ENCODE measurements at regions not wholly inside any gene's neighbourhood (a gene's known extent, or its start where the extent isn't known, plus 50 kb on each side); places are given as distances from the start of the nearest gene placed in this dataset.

DNA sequence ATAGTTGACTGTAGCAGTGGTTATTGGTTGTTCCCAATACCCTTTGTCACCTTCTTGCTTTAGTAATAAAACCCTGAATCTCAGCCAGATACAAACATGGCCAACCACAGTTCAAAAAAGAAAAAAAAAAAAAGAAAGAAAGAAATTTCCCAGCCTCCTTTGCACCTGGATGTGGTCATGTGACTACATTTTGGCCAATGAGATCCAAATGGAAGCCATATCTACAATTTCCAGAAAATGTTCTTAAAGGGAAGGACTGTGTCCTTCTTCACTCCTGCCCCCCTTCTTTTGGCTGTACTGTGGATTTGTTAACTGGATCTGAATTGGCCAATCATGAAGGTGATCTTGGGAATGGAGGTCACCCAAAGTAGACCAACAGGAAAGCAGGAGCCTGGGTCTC, 141.9 kb downstream of the SOX9 start:
- no peak for DNase-seq

GRCh38 chr17:72264682-72265405, 144.0 kb downstream of the SOX9 start:
- DNase-seq = no peak

- no peak for DNase-seq
Observed at GRCh38 chr17:72266112-72266775, 145.4 kb downstream of the SOX9 start.

- no peak for DNase-seq
Observed at GRCh38 chr17:72267601-72268000, 146.8 kb downstream of the SOX9 start.

GRCh38 chr17:72268431-72268830, 147.6 kb downstream of the SOX9 start:
- DNase-seq = no peak

- no peak for DNase-seq
Observed at GRCh38 chr17:72270273-72270924, 149.6 kb downstream of the SOX9 start.

DNA sequence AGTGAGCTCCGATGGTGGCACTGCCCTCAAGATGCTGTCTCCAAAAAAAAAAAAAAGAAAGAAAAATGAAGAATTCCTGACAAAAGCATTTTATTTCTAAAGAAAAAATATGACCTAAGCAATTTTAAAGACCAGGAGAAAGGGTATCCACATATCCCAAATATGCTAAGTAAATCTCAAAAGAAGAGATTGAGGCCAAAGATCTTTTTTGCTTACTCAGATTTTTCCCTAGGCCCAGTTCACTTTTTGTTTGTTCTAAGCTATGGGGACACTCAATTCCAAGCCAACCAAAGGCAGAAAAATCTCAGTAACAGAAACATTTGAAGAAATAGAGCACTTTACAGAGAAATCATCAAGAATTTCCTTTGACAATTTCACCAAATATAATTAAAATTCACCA, 150.8 kb downstream of the SOX9 start:
- DNase-seq = no peak

- no peak for DNase-seq
Observed at GRCh38 chr17:72273289-72274056, 152.7 kb downstream of the SOX9 start.

DNA sequence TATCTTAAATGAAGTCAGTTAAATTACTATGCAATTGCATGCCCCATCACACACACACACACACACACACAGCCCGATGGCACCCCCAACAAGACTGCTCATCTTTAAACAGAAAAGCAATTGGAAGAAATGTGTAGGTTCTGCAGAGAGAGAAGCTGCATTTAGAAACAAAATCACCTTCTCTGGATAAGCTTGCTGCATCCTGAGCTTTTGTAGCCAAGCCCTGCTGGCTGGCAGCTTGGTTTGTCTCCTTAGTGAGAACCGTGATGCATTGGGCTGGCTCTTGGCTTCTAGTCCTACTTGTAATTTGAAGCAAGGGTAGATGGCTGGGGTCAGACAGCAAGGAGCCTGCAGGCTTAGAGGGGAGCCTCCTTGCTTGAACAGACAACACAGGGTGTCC, 153.8 kb downstream of the SOX9 start:
- no peak for DNase-seq

DNA sequence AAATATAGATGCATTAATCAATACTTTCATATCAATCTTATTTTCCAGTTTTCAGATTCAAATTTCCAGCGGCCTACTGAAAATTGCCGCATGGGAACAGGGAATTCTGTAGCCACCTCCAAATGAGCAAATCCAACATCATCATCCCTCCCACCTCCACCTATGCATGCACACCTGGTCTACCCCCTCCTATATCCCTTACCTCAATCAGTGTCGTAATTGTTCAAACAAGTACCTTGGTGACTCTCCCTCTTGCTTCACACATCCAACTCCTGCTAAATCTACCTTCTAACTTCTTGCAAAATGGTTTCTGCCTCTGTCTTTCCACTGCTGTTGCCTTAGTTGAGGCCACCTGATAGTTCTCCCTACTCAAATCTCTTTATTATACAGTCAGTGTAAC, 160.1 kb downstream of the SOX9 start:
- no peak for DNase-seq

GRCh38 chr17:72282439-72283029, 161.7 kb downstream of the SOX9 start:
- DNase-seq = no peak

DNA sequence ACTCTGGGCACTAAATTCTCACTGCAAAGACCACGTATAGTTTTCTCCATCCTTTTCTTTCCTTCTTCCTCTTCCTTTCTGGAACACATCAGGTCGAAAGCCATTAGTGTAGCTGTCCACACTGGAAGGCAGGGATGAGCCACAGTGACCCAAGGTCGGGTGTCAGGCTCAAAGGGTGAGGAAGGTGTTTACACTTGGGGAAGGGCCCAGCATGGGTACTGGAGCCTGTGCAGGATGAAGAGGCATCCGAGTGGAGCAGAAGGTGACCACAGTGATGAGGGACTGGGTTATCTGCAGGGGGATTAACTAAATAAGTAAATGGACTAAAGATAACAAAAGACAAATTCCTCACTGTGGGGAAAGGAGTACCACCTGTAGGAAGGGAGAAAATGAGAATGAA, 164.0 kb downstream of the SOX9 start:
- no peak for DNase-seq

- no peak for DNase-seq
Observed at GRCh38 chr17:72287586-72287985, 166.8 kb downstream of the SOX9 start.

DNA sequence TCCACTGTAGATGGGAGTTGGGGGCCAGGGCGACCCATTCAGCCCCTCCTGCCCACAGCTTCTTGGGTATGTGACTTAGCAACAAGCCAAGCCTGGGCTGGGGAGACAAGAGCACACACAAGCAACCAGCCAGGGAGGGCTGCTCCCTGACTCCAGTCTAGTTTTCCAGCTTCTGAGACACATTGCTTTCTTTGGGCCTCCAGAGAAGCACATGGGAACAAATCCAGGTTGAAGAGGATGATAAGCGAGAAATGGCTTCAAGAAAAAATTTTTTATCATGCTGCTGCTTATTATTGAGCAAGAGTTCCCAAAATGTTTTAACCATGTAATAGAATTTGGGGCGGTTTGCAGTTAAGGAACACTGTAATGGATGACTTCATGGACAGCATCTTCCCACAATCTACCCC, 173.7 kb downstream of the SOX9 start:
- DNase-seq = no peak

- DNase-seq = no peak
Observed at GRCh38 chr17:72295916-72296315, 175.1 kb downstream of the SOX9 start.

- no peak for DNase-seq
Observed at GRCh38 chr17:72296456-72296855, 175.6 kb downstream of the SOX9 start.

DNA sequence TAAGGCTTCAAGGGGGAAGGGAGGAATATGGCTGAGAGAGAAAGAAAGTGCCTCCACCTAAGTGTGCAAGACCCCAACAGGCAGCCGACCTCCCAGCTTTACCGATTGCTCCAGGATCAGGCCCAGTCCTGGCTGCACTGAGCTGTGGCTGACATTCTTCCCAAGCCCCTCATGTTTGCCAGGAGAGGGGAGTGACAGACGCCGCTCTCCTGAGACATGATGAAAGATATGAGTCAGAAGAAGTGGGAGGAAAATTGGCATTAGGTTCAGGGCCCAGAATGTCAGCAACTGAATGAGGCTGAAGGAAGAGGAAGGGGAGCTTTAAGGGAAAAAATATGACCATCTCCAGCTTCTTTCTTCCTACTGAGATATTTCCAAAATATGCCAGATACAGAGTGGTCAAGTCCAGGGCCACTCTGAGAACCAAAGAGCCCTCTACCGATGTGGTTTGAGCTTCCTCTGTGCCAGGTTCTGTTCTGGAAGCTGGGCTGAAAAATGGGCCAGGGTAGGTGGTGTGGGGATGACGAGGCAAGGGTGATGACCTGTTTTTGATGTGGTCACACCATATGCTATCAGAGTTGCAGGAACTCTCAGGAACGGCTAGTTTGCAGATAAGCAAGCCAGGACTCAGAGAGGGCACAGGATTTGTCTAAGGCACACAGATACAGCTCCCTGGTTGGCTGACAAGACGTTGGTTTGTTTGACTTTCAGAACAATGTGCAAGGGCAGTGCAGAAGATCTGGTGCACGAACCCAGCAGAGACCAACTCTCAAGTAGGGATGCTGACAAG, 176.7 kb downstream of the SOX9 start:
- DNase-seq = no peak

GRCh38 chr17:72299100-72299499, 178.3 kb downstream of the SOX9 start:
- DNase-seq = no peak

- no peak for DNase-seq
Observed at GRCh38 chr17:72299592-72299991, 178.8 kb downstream of the SOX9 start.

DNA sequence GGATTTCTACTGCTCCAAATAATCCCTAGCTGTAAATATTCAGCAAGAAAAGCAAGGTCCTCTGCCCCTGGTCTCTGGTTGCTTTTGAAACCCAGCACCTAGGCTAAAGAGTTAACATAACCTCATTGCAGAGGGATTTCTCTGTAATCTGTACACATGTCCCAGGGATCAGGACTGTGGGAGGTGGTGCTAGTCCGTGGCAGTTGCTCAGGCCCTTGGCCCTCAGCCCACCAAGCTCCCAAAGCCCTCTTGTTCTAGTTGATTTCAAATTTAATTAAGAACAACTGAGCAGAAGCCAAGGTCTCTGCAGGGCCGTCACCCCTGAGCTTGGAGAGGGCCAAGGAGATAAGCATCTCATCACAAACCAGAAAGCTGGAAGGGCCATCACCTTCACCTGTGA, 181.1 kb downstream of the SOX9 start:
- DNase-seq = no peak

DNA sequence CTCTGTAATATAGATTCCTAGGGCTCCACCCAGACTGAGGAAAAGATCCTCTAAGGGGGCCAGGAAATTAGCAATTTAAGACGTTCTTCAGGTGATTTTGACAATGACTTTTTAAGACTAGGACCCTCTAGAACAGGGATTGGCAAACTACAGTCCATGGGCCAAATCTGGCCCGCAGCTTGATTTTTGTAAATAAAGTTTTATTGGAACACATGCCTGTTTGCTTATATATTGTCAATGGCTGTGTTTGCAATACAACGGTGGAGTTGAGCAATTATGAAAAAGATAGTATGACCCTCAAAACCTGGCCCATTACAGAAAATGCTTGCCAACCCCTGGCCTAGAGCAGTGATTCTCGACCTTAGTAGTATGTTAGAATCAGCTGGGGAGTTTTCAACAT, 181.9 kb downstream of the SOX9 start:
- no peak for DNase-seq

Data from activated CD4-positive, CD25-positive, alpha-beta regulatory T cell treated with anti-CD3 and anti-CD28 coated beads, Interleukin-2, amount 50 U/mL, for 72 hours (primary cell).